B cell (primary cell): ENCODE measurements at regions not wholly inside any gene's neighbourhood (a gene's known extent, or its start where the extent isn't known, plus 50 kb on each side); places are given as distances from the start of the nearest gene placed in this dataset.

Experiments
- EZH2 ChIP-seq: IDR thresholded peaks from 2 replicates; pipeline ENCODE4 v1.6.1; 2012; ENCODE audit warnings: borderline replicate concordance, low read depth, mild to moderate bottlenecking, moderate library complexity, low read length; ENCODE audit not compliant: insufficient read depth, poor library complexity, severe bottlenecking
- TF ChIP-seq, protein P1 (sequence below): fragments of 200-600 bp; IDR thresholded peaks from one replicate; pipeline ENCODE4 v1.8.0; 2022; ENCODE audit warnings: antibody characterized with exemption, mild to moderate bottlenecking

DNA sequence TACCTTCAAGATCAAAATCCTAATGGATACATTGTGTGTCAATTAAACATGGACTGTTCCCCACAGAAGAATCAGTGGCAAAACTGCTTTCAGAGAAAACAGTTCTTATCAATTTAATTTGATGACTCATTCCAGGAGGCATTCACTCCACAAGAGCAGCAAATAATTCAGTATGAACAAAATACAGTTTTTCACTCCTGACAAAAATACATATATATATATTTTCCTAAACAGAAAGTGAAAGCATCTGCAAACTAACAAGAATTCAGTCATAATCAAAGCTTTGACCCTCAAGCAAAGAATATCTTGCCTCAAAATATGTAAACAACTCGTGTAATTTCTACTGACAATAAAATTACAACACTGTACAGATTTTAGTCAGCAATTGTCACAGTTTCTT, 685.1 kb upstream of the SLC8A1 start:
- TF ChIP-seq, protein P1, sequence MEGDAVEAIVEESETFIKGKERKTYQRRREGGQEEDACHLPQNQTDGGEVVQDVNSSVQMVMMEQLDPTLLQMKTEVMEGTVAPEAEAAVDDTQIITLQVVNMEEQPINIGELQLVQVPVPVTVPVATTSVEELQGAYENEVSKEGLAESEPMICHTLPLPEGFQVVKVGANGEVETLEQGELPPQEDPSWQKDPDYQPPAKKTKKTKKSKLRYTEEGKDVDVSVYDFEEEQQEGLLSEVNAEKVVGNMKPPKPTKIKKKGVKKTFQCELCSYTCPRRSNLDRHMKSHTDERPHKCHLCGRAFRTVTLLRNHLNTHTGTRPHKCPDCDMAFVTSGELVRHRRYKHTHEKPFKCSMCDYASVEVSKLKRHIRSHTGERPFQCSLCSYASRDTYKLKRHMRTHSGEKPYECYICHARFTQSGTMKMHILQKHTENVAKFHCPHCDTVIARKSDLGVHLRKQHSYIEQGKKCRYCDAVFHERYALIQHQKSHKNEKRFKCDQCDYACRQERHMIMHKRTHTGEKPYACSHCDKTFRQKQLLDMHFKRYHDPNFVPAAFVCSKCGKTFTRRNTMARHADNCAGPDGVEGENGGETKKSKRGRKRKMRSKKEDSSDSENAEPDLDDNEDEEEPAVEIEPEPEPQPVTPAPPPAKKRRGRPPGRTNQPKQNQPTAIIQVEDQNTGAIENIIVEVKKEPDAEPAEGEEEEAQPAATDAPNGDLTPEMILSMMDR, result no peak
- no peak for TF ChIP-seq EZH2
